LNCaP clone FGC (cell line): ENCODE measurements at regions not wholly inside any gene's neighbourhood (a gene's known extent, or its start where the extent isn't known, plus 50 kb on each side); places are given as distances from the start of the nearest gene placed in this dataset.

ENCODE experiments used
- DNase-seq: peaks from one replicate; pipeline ENCODE4 v3.0.0-alpha.2; 2011; ENCODE audit warnings: low read depth
- H3K4me3 ChIP-seq: 2 replicates; pipeline ENCODE4 v1.5.1; 2011; ENCODE audit warnings: mild to moderate bottlenecking, low read depth, low read length, control low read depth
- TF ChIP-seq, protein P1 (sequence below): IDR thresholded peaks from 2 replicates; pipeline ENCODE4 v1.5.1; 2012; ENCODE audit warnings: mild to moderate bottlenecking; ENCODE audit not compliant: control insufficient read depth, insufficient read depth; ENCODE audit errors: extremely low read depth

DNA sequence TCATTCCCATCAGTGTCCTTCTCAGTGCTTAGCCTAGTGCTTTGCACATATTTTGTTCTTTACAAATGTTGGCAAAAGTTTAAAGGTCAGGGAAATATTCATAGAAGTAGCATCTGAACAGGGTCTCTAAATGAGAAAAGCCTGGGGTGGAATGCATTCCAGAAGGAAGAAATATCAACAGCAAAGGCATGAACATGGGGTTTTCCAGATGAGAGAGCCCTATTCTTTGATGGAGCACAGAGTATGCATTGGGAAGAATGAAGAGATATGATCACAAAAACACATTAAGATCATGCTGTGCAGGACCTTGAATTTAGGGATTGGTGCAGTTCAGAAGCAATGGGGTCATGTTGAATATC is 140.2 kb downstream of the SNX19 start:
- TF ChIP-seq, protein P1, sequence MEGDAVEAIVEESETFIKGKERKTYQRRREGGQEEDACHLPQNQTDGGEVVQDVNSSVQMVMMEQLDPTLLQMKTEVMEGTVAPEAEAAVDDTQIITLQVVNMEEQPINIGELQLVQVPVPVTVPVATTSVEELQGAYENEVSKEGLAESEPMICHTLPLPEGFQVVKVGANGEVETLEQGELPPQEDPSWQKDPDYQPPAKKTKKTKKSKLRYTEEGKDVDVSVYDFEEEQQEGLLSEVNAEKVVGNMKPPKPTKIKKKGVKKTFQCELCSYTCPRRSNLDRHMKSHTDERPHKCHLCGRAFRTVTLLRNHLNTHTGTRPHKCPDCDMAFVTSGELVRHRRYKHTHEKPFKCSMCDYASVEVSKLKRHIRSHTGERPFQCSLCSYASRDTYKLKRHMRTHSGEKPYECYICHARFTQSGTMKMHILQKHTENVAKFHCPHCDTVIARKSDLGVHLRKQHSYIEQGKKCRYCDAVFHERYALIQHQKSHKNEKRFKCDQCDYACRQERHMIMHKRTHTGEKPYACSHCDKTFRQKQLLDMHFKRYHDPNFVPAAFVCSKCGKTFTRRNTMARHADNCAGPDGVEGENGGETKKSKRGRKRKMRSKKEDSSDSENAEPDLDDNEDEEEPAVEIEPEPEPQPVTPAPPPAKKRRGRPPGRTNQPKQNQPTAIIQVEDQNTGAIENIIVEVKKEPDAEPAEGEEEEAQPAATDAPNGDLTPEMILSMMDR, result no peak
- no peak for DNase-seq
- H3K4me3 ChIP-seq, result no peak overlapping the region

- no peak for DNase-seq
- no peak overlapping the region for H3K4me3 ChIP-seq
- TF ChIP-seq, protein P1, result no peak
Observed at GRCh38 chr11:130778026-130778425, 138.3 kb downstream of the SNX19 start.

DNA sequence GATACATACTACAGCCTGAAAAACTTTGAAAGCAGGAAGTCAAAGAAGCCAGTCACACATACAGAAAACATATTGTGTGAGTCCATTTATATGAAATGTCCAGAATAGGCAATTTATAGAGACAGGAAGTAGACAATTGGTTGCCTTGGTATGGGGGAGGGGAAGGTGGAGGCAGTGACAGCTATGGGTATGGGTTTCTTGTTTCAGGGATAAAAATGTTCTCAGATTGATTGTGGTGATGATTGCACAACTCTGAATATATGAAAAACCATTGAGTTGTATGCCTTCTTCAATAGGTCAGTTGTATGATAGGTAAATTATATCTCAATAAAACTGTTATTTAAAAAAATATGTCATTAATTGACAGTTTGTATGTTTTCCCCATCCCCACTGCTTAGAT is 137.6 kb downstream of the SNX19 start:
- H3K4me3 ChIP-seq, result no peak overlapping the region
- TF ChIP-seq, protein P1, result no peak
- no peak for DNase-seq

GRCh38 chr11:130779267-130779666 is 137.0 kb downstream of the SNX19 start:
- TF ChIP-seq, protein P1, result no peak
- DNase-seq, result no peak
- no peak overlapping the region for H3K4me3 ChIP-seq

DNA sequence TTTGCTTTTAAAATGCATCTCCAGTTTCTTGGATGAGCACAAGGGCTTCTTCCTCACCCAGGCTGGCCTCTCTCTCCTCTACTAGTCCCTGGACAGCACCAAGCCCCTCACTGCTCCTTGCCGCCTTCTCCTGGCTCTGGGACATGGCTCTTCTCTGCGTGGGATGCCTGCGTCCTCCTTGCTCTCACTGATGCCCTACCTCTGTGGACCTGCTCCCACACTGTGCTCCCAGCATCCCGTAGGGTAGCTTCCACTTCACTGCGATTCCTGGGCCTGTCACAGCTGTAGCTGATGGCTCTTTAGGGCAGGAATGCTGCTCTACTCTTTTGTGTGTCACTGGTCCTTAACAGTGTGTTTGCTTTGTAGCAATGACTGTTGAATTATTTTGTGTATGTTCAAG is 136.3 kb downstream of the SNX19 start:
- no peak overlapping the region for H3K4me3 ChIP-seq
- TF ChIP-seq, protein P1, result no peak

GRCh38 chr11:130780437-130780836 is 135.8 kb downstream of the SNX19 start:
- H3K4me3 ChIP-seq, result no peak overlapping the region
- TF ChIP-seq, protein P1, result no peak
- DNase-seq, result no peak

More for the DNA sequence above, 136.3 kb downstream of the SNX19 start:
- no peak for DNase-seq

DNA sequence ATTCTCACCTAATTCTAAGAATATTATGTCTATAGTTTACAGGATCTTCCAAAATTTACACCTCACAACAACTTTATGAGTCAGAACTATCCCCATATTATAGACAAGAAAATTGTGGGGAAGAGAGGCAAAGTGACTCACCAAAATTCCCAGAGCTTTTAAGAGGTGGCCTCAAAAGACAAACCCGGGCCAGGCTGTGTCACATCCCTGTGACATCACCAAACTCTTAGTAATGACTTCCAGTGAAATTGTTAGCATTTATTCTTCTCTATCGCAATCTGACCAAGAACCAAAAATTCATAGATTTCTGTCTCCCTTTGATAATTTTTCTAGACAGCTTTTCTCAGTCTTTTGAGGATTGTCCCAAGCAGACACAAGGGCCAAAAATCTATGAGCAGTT is 134.3 kb downstream of the SNX19 start:
- H3K4me3 ChIP-seq, result no peak overlapping the region
- DNase-seq, result no peak
- TF ChIP-seq, protein P1, result no peak
